Skin of body (tissue), 1 donor: ENCODE measurements at regions not wholly inside any gene's neighbourhood (a gene's known extent, or its start where the extent isn't known, plus 50 kb on each side); places are given as distances from the start of the nearest gene placed in this dataset.
"Not testable (repeated sequence)": the region's sequence is repeated elsewhere in the genome, so short reads cannot be mapped to it uniquely, and the experiment has no call there.

Experiments used
- DNase-seq: peaks from one replicate; lab custom pipeline; 2025; lab: John Stamatoyannopoulos, UW

- DNase-seq, result no peak
Measured at GRCh38 chr17:68097161-68097805, 61.7 kb downstream of the KPNA2 start.

- not testable (repeated sequence) for DNase-seq
Measured at GRCh38 chr17:68099341-68099753, 63.8 kb downstream of the KPNA2 start.

- no peak for DNase-seq
Measured at GRCh38 chr17:68100000-68100641, 64.6 kb downstream of the KPNA2 start.

- DNase-seq, result peak; percentile 58
Measured at GRCh38 chr17:68101075-68101986, 65.8 kb downstream of the KPNA2 start.

- DNase-seq, result no peak
Measured at GRCh38 chr17:68101987-68102314, 66.4 kb downstream of the KPNA2 start.

GRCh38 chr17:68102318-68102758, 66.8 kb downstream of the KPNA2 start:
- no peak for DNase-seq

- no peak for DNase-seq
Measured at GRCh38 chr17:68103148-68103547, 67.6 kb downstream of the KPNA2 start.

- no peak for DNase-seq
Measured at GRCh38 chr17:68106085-68106484, 70.5 kb downstream of the KPNA2 start.

- DNase-seq, result no peak
Measured at GRCh38 chr17:68107373-68107772, 71.8 kb downstream of the KPNA2 start.

GRCh38 chr17:68108313-68109000, 72.9 kb downstream of the KPNA2 start:
- DNase-seq, result no peak

GRCh38 chr17:68109404-68109803, 73.9 kb downstream of the KPNA2 start:
- DNase-seq, result not testable (repeated sequence)

GRCh38 chr17:68116211-68116610, 80.7 kb downstream of the KPNA2 start:
- DNase-seq, result not testable (repeated sequence)

- no peak for DNase-seq
Measured at GRCh38 chr17:68122587-68122986, 87.1 kb downstream of the KPNA2 start.

- peak; percentile 52 for DNase-seq
Measured at GRCh38 chr17:68125111-68125870, 89.8 kb downstream of the KPNA2 start.

GRCh38 chr17:68127914-68128313, 92.4 kb downstream of the KPNA2 start:
- DNase-seq, result no peak

GRCh38 chr17:68131456-68131855, 95.9 kb downstream of the KPNA2 start:
- DNase-seq, result no peak

GRCh38 chr17:68133346-68134045, 98.0 kb downstream of the KPNA2 start:
- no peak for DNase-seq

GRCh38 chr17:68134046-68134637, 98.6 kb downstream of the KPNA2 start:
- DNase-seq, result no peak

- no peak for DNase-seq
Measured at GRCh38 chr17:68134731-68135130, 99.2 kb downstream of the KPNA2 start.
